GM21717 (cell line): ENCODE measurements at regions not wholly inside any gene's neighbourhood (a gene's known extent, or its start where the extent isn't known, plus 50 kb on each side); places are given as distances from the start of the nearest gene placed in this dataset.
"Not testable (repeated sequence)": the region's sequence is repeated elsewhere in the genome, so short reads cannot be mapped to it uniquely, and the experiment has no call there.

ENCODE experiments used
- ATAC-seq: cut with Tn5 transposase; IDR thresholded peaks from one replicate; pipeline ENCODE4 v1.9.1; 2021; ENCODE audit warnings: mild to moderate bottlenecking, moderate library complexity; ENCODE audit not compliant: unreplicated experiment

DNA sequence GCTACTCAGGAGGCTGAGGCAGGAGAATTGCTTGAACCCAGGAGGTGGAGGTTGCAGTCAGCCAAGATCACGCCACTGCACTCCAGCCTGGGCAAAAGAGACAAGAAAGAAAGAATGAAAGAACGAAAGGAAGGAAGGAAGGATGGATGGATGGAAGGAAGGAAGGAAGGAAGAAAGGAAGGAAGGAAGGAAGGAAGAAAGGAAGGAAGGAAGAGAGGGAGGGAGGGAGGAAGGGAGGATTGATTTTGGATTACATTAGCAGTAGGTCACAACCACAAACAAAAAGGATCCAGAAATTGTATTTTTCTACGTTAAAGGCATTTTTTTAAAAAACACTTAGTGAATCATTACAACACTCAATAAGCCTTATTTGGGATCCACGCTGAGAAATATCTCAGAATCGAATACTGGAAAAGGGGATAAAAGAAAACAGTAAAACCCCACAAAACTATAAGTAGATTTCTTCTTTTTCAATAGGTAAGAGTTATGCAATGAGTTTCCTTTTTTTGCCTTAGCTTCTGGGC, 136.9 kb upstream of the FREM1 start:
- ATAC-seq, result no peak

DNA sequence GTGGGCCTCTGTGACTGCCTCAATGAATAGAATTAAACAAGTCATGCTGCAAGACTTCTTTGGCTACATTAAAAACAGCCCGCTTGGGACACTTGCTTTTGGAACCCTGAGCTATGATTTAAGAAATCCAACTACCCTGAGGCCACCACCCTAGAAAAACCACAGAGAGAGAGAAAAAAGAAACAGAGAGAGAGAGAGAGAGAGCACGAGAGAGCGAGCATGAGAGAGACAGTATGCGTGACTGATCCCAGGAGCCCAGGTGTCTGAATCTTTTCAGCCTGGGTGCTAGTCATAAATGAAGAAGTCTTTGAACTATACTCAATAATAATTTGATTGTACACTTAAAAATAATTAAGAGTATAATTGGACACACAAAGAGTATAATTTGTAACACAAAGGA, 123.1 kb upstream of the FREM1 start:
- ATAC-seq, result no peak

DNA sequence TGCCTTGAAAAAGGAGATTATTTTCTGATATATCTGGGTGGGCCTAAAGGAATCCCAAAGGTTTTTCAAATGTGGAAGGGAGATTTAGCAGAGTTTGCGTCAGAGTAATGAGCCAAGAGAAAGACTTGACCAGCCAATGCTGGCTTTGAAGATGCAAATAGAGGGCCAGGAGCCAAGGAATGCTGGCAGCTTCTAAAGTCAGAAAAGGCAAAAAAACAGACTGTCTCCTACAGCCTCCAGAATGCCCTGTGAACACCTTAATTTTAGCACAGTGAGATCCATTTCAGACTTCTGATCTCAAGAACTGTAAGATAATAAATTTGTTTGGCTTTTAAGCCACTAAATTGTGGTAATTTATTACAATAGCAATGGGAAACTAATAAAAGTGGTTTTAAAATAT, 122.6 kb upstream of the FREM1 start:
- ATAC-seq, result no peak

DNA sequence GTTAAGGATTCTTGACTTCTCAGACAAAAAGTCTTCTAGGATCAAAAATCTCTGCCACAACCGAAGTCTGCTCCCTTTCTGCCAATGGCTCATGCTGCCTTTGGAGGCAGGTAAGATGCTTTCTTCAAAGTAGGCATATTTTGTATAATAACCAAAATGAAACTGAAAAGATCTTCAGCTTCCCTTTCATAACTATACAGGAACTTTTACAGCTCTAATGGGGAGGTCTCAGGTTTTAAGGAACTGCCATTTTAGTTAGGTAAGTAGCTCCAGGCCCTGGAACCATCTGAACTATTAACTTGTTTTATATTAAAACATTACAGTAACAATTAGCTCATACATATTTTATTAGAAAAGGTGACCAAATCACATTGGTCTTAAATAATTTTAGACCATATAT, 110.9 kb upstream of the FREM1 start:
- ATAC-seq, result no peak

DNA sequence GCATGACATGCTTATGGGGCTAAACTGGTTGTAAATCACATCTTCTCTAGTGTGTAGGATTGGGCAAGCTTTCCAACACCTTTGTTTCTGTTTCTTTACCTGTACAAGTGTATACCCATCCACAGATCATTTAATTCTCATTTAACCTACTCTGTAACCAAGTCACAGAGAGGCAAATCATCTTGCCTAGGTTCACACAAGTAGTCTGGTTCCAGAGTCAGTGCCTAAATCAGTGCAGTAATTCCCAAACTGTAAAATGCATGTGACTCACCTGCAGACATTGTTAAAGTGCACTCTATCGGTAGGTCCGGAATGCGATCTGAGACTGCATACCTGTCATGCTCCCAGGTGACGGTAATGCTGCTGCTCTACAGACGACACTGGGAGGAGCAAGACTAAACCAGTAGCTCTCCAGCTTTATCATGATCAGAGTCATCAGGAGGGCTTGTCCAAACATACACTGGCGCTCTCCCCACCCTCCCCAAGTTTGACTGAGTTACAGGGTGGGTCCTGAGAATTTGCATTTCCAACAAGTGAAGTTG, 107.9 kb upstream of the FREM1 start:
- ATAC-seq, result no peak

DNA sequence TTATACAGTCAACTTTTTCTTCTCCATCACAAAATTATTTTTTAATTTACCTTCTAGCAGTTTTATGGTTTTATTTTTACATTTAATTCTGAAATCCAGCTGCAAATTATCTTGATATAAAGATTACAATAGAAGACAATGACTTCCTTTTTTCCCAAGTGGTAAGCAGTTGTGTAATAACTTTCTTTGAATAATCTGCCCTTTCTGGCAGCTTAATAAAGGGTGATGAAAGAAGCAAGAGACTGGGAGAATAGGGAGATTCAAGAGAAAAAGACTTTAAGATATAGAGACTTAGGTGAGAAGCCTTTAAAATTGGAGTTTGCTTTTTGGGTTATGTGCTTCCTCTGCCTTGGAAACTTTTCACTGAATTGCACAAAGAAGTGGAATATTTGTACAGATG, 100.4 kb upstream of the FREM1 start:
- no peak for ATAC-seq

DNA sequence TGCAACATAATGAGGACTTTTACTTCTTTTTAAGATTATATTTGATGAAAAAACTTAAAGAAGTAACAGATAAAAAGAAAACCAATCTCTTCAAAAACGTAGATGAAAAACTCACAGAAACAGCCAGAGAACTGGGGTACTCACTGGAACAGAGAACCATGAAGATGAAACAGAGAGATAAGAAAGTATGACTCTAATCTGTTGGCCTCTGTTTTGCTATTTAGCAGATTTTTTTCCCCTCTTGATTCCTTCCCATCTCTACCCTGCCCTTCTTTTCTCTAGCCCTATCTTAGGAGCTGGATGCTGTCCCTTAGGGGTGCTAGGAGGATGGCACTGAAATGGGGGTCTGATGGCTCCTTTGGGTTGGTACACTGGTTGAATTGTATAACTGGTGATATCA, 97.5 kb upstream of the FREM1 start:
- no peak for ATAC-seq

DNA sequence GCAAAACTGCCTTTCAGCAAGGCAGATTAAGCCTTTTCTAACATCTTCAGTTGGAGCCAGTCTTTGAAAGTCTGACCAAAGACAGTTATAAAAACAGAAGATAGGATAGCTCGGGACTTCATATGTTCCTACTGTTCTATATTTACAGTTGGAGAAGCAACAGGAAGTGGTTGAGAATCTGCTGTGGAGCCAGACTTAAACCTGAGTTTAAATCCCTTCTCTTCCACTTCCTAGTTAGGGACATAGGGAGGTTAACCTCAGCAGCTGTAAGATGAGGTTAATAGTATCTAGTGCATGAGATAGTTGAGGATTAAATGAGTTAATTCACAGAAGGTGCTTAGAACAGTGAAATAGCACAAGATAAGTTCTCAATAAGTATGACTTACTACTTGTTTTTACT, 84.5 kb upstream of the FREM1 start:
- no peak for ATAC-seq

DNA sequence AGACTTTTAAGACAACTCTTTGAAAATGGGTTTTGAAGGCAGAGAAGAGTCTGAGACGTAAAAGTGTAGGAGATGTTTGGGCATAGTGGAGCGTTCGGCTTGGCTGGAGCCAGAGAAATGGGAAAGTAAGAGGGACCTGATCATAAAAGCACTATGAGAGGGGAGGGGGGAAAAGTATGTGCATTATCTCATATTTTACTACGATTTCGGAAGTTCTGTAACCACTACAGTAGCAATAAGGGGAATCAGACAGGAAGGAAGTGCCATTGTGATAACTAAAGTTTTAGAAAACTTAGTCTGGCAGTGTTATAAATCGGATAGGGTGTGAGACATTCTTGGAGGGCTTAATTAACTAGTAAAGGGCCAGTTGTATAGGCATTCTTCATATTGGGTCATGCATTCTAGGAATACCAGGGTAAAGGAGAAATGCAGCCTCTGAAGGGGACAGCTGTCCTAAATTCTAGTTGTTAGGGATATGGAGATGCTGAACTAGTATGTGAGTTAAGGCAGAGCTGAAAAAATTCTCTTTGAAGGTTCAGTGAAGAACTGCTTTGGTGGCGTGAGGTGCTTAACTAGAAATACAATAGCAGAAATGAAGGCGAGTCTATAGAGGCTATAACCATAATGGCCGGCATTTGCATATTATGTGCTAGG, 83.8 kb upstream of the FREM1 start:
- ATAC-seq, result no peak

DNA sequence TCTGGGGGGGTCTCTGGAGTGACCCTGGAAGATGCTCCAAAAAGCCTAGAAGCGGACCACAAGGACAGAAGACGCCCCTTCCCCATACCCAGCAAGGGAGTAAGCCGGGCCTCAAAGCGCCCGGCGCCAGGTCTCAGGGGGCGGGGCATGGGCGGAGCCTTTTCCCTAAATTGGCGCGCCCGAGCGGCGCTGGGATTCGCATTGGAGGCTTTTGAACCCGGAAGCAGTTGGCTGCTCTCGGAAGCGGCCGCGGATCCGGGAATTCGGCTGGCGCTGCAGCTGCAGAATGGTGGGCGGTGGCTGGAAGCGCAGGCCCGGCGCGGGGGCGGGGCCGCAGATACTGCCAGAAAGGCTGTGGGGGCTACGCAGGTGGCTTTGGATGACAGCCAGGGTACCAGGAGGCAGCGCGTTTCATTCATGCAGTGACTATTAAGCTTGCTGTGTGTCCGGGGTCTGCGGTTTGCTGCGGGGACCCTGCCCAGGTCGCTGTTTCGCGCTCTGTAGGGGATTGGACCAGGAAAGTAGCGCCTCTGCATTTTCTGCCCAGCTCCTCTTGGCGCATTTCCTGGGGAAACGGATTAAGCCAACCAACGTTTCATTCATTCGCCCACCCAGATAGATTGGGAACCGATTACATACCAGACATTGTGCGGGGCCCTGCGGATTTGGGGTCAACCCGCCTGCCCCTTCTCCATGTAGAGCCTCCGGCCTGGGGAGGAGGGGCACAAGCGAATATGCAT, 83.0 kb upstream of the FREM1 start:
- ATAC-seq, result no peak

DNA sequence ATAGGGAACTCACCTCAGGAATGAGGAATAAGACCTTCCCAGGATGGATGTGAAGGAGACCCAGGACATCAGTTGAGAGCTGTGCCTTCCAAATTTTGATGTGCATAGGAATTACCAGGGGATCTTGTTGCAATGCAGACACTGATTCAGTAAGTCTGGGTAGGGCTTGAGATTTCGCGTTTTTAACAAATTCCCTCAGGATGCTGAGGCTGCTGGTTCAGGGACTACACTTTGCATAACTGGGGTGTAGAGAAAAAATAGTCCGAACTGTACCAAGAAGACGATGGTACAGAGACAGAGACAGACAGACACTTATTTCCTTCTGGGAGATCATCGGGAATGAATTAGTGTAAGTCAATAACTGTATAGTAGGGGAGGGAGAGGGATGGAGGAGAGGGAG, 82.3 kb upstream of the FREM1 start:
- no peak for ATAC-seq

DNA sequence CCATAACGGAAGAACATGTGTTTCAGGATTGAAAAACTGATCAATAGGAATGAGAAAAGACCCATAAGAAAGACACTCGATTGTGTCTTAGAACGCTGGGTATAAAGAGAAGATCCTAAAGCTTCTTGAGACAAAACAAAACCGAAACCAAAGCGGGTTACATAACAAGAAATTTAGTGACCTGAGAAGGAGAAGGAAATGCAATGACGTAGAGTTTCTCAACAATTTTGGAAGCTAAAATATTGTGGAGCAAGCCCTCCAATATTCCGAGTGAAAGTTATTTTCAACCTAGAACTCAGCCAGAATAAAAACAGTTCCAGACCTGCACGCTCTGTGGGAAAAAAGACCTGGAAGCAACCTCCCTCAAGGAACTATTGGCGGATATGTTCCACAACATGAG, 81.9 kb upstream of the FREM1 start:
- no peak for ATAC-seq

DNA sequence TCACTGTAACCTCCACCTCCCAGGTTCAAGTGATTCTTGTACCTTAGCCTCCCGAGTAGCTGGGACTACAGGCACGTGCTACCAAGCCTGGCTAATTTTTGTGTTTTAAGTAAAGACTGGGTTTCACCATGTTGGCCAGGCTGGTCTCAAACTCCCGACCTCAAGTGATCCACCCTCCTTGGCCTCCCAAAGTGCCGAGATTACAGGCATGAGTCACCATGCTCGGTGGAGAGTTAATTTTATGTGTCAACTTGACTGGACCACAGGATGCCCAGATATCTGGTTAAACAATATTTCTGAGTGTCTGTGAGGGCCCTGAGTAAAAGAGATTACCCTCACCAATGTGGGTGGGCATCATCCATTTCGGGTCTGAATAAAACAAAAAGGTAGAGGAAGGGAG, 80.4 kb upstream of the FREM1 start:
- ATAC-seq, result not testable (repeated sequence)

DNA sequence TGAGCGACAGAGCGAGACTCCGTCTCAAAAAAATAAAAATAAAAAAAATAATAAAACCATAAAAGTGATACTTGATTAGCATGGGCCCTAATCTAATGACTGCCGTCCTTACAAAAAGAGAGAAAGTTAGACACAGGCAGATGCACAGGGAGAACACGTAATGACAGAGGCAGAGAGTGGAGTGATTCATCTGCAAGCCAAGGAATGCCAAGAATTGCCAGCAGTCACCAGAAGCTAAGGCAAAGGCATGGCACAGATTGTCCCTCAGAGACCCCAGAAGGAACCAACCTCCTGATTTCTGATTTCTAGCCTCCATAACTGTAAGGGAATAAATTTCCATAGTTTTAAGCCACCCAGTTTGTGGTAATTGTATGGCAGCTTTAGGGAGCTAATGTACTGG, 79.6 kb upstream of the FREM1 start:
- ATAC-seq, result no peak

DNA sequence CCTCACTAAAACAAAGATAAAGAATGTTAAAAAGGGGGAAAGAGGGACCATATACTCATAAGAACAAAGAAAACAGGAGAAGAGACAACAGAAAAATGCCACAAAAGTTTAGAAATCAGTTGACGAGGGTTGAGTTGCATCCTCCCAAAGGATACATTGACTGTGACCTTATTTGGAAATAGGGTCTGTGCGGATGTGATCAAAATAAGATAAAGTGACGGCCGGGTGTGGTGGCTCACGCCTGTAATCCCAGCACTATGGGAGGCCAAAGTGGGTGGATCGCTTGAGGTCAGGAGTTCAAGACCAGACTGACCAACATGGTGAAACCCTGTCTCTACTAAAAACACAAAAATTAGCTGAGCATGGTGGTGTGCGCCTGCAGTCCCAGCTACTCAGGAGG, 79.1 kb upstream of the FREM1 start:
- not testable (repeated sequence) for ATAC-seq

DNA sequence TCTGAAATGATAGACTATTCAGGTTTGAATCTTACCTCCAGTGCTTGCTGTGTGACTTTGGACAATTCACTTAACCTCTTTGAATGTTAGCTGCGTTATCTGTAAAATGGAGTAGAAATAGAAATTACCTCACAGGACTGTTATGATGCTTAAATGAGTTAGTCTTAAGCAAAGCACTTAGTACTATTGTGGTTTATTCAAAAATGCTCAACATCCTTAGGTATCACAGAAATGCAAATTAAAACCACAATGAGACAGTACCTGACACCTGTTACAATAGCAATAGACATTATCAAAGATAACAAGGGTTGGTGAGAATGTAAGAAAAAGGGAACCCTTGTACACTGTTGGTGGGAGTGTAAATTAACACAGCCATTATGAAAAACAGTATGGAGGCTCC, 77.6 kb upstream of the FREM1 start:
- no peak for ATAC-seq

DNA sequence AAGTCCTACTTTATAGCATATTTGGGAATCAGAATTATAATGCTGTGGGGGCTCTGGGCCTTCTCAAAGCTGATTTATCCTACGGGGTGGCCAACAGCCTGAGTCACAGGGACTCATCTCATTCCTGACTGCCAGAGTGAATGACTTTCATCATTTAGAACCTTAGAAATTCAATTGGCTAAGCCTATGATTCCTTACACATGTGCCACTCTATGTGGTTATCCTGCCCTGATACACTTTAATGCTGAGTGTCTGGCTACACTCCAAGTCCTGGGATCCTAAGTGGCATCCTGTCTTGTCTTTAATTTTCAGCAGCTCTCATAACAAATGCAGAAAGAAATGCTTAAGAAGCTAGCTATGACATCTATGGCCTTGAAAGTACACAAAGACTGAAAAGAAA, 75.2 kb upstream of the FREM1 start:
- no peak for ATAC-seq

DNA sequence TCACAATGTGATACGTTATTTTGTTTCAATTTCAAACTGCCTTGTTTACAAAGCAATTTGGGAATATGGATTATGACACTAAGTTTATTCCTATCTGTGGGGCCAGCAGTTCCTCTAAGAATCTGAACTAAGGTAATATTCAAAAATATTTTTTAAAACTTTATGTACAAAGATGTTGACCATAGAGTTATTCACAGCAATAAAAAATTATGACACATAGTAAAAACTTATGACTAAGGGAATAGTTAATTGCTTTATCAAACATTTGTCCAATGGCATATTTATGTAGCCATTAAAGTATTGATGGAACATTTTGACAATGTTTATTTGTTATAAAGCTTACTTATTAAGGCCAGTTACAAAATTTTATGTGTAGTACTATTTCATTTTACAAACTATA, 73.4 kb upstream of the FREM1 start:
- no peak for ATAC-seq

DNA sequence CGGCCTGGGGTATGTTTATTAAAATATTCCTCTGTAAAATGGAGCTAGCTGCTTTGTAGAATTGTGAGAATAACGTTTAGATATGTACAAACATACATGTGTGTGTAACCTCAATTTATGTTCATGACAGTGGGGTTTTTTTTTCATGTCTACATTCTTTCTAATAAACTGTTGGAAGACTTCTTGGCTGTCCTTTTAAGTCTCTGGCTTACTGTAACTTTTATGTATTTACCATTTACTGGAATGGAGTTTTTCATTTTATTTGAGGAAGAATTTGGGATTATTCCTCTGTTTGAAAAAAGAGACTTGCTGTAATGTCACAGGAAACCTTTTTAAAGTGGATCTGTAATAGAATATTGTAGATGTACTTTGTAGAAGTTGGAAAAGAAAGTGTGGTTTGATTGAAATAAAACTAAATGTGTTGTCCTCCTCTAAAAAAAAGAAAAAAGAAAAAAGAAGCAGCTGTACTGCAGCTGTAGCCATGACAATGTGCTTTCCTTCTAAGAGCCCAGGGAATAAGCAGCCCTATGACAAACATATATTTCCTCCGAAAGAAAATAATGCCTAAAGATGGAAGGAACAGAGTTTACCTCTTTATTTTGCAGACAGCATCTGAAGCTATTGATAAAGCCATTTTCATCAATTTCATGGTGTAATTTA, 71.2 kb upstream of the FREM1 start:
- ATAC-seq, result no peak

DNA sequence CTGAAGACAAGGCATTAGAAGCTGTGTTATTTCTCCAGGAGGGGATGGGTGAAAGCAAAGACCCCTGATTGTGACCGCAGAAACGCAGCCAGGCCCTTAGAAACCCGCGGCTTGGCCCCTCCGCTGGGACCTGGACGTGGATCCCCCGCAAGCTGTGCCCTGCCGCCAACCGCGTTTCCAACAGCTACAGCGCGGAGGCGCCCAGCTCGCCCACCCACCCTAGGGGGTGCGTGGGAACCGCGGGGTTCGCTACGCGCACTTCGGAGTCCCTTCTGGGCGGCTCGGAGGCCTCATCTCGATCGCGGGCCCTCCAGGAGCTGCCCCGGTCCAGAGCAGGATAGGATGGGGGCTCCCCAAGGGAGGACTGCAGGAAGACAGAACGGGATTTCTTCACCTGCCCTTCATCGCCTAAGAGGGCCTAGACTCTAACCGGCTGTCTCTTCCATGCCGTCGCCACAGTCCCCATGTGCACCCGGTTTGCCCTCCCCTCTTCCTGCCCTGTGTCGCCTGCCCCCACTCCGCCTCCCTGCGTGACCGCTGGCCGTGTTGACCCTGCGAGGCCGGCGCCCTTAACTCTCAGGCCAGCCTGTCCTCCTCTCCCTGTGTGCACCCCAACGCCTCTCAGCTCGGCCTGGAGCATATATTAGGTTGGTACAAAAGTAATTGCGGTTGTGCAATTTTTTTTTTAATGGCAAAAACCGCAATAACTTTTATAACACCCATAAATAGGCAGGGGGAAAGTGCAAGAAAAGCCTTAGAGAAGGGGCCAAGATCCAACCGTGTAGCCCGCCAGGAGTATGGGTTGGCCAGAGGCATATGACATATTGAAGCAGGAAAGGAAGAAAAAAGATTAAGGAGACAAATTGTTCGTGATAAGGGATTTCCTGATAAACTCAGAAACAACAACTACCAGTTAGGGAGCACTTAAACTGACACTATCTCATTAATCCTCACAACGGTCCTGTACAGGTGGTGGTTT, 68.1 kb upstream of the FREM1 start:
- ATAC-seq, result no peak
